GM12878 (cell line): ENCODE measurements at regions not wholly inside any gene's neighbourhood (a gene's known extent, or its start where the extent isn't known, plus 50 kb on each side); places are given as distances from the start of the nearest gene placed in this dataset.

Experiments
- ATAC-seq: fragments of 200-7000 bp; cut with Tn5 transposase; 3 replicates; pipeline ENCODE4 v1.9.1; 2020; ENCODE audit warnings: mild to moderate bottlenecking, moderate library complexity
- BruUV-seq: library from RNA; stranded (reverse); fragments of 400-500 nt; replicated peaks from 2 replicates; lab custom pipeline; 2021; lab: Mats Ljungman, UMichigan
- CTCF ChIA-PET: fragments of 300-600 bp; sonication (Branson Sonifier 250); formaldehyde crosslinking; extraction: SDS; loops from one replicate; lab custom pipeline; 2021; ENCODE audit warnings: inconsistent platforms; lab: Yijun Ruan, JAX
- POLR2A ChIA-PET: fragments of 350-600 bp; formaldehyde crosslinking; extraction: SDS; loops from one replicate; lab custom pipeline; 2021; ENCODE audit warnings: inconsistent platforms; lab: Charles Lee
- RAD21 ChIA-PET: fragments of 300-600 bp; sonication (Branson Sonifier 250); formaldehyde crosslinking; loops from one replicate; lab custom pipeline; 2023; ENCODE audit warnings: antibody characterized with exemption; ENCODE audit not compliant: unreplicated experiment; lab: Charles Lee
- SMC1A ChIA-PET: fragments of 300-600 bp; sonication (Branson Sonifier 250); formaldehyde crosslinking; loops from one replicate; lab custom pipeline; 2023; ENCODE audit not compliant: unreplicated experiment, uncharacterized antibody; lab: Charles Lee
- DNase-seq: peaks from one replicate; pipeline ENCODE4 v3.0.0-alpha.2; 2011; ENCODE audit warnings: low read depth, low spot score
- FAIRE-seq: peaks from 3 replicates; lab custom pipeline; 2011; peaks lifted over from hg19 to GRCh38; lab: Jason Lieb, UNC
- H2AFZ ChIP-seq: 2 replicates; pipeline ENCODE4 v1.6.0; 2011; ENCODE audit warnings: low read depth, low read length, control low read depth; ENCODE audit not compliant: control insufficient read depth
- H3K27ac ChIP-seq: 2 replicates; pipeline ENCODE4 v1.5.1; 2011; ENCODE audit warnings: control low read depth; ENCODE audit not compliant: control insufficient read depth, insufficient read depth
- H3K27me3 ChIP-seq, 2 experiments: replicated peaks in 1 of 2; 2 replicates each; pipeline versions ENCODE4 v1.6.0 to v1.6.1; 2011; ENCODE audit warnings: low read length in 1 of 2; ENCODE audit not compliant: control insufficient read depth in 2 of 2, insufficient read depth in 2 of 2
- H3K36me3 ChIP-seq, 2 experiments: 2 replicates each; pipeline ENCODE4 v1.5.1; 2011; ENCODE audit warnings: low read length in 1 of 2; ENCODE audit not compliant: control insufficient read depth in 2 of 2, insufficient read depth in 2 of 2
- H3K4me1 ChIP-seq: 2 replicates; pipeline ENCODE4 v1.6.1; 2011; ENCODE audit warnings: mild to moderate bottlenecking, low read length, moderate library complexity, mixed read lengths; ENCODE audit not compliant: control insufficient read depth, insufficient read depth
- H3K4me2 ChIP-seq: 2 replicates; pipeline ENCODE4 v1.6.0; 2011; ENCODE audit warnings: control low read depth; ENCODE audit not compliant: control insufficient read depth, insufficient read depth
- H3K4me3 ChIP-seq: fragments of 200-600 bp; sonication (generic); 2 replicates; pipeline ENCODE4 v1.5.1; 2016
- H3K79me2 ChIP-seq: 2 replicates; pipeline ENCODE4 v1.6.0; 2011; ENCODE audit warnings: low read length; ENCODE audit not compliant: control insufficient read depth, insufficient read depth
- H3K9ac ChIP-seq: 2 replicates; pipeline ENCODE4 v1.8.0; 2011; ENCODE audit warnings: low read length, control low read depth, mixed read lengths; ENCODE audit not compliant: control insufficient read depth, insufficient read depth
- H3K9me3 ChIP-seq: replicated peaks from 3 replicates; pipeline ENCODE4 v1.5.1; 2011; ENCODE audit warnings: mild to moderate bottlenecking, low read length; ENCODE audit not compliant: control insufficient read depth, insufficient read depth
- H4K20me1 ChIP-seq: 2 replicates; pipeline ENCODE4 v1.6.0; 2011; ENCODE audit not compliant: control insufficient read depth, insufficient read depth
- BRCA1 ChIP-seq: IDR thresholded peaks from 2 replicates; pipeline ENCODE4 v1.6.1; 2011; ENCODE audit warnings: low read depth, low read length, improper control_type of control experiment
- EP300 ChIP-seq, 2 experiments: fragments of 150-350 bp in 1 of 2; IDR thresholded peaks; 2 replicates each; pipeline ENCODE4 v1.6.1; 2011 to 2012; ENCODE audit warnings: low read depth in 2 of 2, low read length in 2 of 2, borderline replicate concordance in 1 of 2, improper control_type of control experiment in 1 of 2, inconsistent platforms in 1 of 2; ENCODE audit not compliant: control insufficient read depth in 1 of 2
- GABPA ChIP-seq: IDR thresholded peaks from 2 replicates; pipeline ENCODE4 v1.6.1; 2014; ENCODE audit warnings: antibody characterized with exemption, low read depth, mild to moderate bottlenecking, inconsistent platforms
- MYB ChIP-seq: fragments of 150-350 bp; IDR thresholded peaks from 2 replicates; pipeline ENCODE4 v1.6.1; 2014; ENCODE audit warnings: mild to moderate bottlenecking, low read depth, low read length, borderline replicate concordance
- NR2F1 ChIP-seq: fragments of 450-650 bp; conservative IDR thresholded peaks from 2 replicates; pipeline ENCODE4 v1.6.1; 2017; ENCODE audit warnings: mild to moderate bottlenecking
- RCOR1 ChIP-seq: conservative IDR thresholded peaks from 2 replicates; pipeline ENCODE4 v1.6.1; 2012; ENCODE audit warnings: low read depth, low read length, improper control_type of control experiment
- SP1 ChIP-seq: IDR thresholded peaks from one replicate; pipeline ENCODE4 v1.6.1; 2011; ENCODE audit warnings: low read depth, low read length
- WRNIP1 ChIP-seq: IDR thresholded peaks from 2 replicates; pipeline ENCODE4 v1.6.1; 2011; ENCODE audit warnings: low read depth, low read length, improper control_type of control experiment, borderline replicate concordance
- WGBS: methylation state at CpG from one replicate; pipeline ENCODE4 v1.1.6; 2016; ENCODE audit warnings: low lambda C conversion rate; ENCODE audit not compliant: insufficient replicate concordance, insufficient coverage; ENCODE audit errors: missing lambda C conversion rate; 5-methylcytosine and 5-hydroxymethylcytosine counted together
- in situ Hi-C: fragments of 300-500 bp; cut with MboI; formaldehyde crosslinking; loops from 9 replicates; pipeline ENCODE4 v1.14.3; 2018; ENCODE audit warnings: mixed read lengths
- intact Hi-C: fragments of 100-400 bp; cut with micrococcal nuclease; formaldehyde crosslinking; loops from one replicate; pipeline ENCODE4 v1.14.2; 2022; ENCODE audit not compliant: unreplicated experiment
- TF ChIP-seq, protein P1 (sequence below): IDR thresholded peaks from 2 replicates; pipeline ENCODE4 v1.6.1; 2012; ENCODE audit warnings: improper control_type of control experiment, low read depth, low read length; ENCODE audit not compliant: insufficient replicate concordance
- TF ChIP-seq, protein P2 (sequence below): fragments of 450-650 bp; IDR thresholded peaks from 2 replicates; pipeline ENCODE4 v1.6.1; 2017; ENCODE audit warnings: antibody characterized with exemption, mild to moderate bottlenecking, moderate library complexity
- TF ChIP-seq, protein P3 (sequence below): fragments of 450-650 bp; formaldehyde crosslinking; IDR thresholded peaks from 2 replicates; pipeline ENCODE4 v1.5.0; 2022; ENCODE audit warnings: mild to moderate bottlenecking, missing genetic modification characterization
- TF ChIP-seq, protein P4 (sequence below): IDR thresholded peaks from 2 replicates; pipeline ENCODE4 v1.6.1; 2011; ENCODE audit warnings: low read depth, low read length, improper control_type of control experiment, borderline replicate concordance

DNA sequence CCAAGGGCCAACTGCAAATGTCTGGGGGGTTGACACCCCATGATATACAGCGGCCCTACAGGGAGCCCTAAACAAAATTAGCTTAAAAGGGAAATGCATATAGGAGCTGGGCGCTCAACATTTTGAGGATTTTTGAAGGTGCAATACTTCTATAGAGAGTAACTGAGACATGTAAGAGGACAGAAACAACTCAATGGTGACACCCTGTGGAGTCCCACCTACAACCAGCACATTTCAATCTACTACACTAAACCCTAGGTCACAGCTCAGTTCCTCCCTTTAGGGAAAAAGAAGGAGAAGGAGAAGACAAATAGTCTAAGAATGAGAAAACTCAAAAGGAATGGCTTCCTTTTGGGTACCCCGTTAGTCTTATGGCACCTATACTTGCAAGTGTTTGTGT lies 1010.5 kb upstream of the NOVA1 start:
- RAD21 ChIA-PET: no interaction called here
- Histone ChIP-seq H2AFZ (no peak overlapping the region), H3K9me3 (no peaks in the 10 kb centered on the region), H3K79me2 (no peaks in the 10 kb centered on the region), H3K27me3 (no peaks in the 10 kb centered on the region), H4K20me1 (no peaks in the 10 kb centered on the region), H3K27ac (no peak overlapping the region), H3K4me2 (no peak overlapping the region), H3K4me1 (no peaks in the 10 kb centered on the region), H3K36me3 (no peaks in the 10 kb centered on the region), H3K9ac (no peak overlapping the region), H3K4me3 (no peak overlapping the region)
- SMC1A ChIA-PET: no interaction called here
- 17% methylated on average over 3 of the region's 3 CpGs for WGBS
- BruUV-seq: no TSS peak
- CTCF ChIA-PET: no interaction called here
- no peak for ATAC-seq
- TF ChIP-seq, protein P1, sequence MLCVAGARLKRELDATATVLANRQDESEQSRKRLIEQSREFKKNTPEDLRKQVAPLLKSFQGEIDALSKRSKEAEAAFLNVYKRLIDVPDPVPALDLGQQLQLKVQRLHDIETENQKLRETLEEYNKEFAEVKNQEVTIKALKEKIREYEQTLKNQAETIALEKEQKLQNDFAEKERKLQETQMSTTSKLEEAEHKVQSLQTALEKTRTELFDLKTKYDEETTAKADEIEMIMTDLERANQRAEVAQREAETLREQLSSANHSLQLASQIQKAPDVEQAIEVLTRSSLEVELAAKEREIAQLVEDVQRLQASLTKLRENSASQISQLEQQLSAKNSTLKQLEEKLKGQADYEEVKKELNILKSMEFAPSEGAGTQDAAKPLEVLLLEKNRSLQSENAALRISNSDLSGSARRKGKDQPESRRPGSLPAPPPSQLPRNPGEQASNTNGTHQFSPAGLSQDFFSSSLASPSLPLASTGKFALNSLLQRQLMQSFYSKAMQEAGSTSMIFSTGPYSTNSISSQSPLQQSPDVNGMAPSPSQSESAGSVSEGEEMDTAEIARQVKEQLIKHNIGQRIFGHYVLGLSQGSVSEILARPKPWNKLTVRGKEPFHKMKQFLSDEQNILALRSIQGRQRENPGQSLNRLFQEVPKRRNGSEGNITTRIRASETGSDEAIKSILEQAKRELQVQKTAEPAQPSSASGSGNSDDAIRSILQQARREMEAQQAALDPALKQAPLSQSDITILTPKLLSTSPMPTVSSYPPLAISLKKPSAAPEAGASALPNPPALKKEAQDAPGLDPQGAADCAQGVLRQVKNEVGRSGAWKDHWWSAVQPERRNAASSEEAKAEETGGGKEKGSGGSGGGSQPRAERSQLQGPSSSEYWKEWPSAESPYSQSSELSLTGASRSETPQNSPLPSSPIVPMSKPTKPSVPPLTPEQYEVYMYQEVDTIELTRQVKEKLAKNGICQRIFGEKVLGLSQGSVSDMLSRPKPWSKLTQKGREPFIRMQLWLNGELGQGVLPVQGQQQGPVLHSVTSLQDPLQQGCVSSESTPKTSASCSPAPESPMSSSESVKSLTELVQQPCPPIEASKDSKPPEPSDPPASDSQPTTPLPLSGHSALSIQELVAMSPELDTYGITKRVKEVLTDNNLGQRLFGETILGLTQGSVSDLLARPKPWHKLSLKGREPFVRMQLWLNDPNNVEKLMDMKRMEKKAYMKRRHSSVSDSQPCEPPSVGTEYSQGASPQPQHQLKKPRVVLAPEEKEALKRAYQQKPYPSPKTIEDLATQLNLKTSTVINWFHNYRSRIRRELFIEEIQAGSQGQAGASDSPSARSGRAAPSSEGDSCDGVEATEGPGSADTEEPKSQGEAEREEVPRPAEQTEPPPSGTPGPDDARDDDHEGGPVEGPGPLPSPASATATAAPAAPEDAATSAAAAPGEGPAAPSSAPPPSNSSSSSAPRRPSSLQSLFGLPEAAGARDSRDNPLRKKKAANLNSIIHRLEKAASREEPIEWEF: no peak
- TF ChIP-seq WRNIP1 (no peak), GABPA (no peak), EP300 (IDR thresholded peaks at IDR 0.05; ENCODE audit: borderline replicate concordance in 1 of 2, control insufficient read depth in 1 of 2, low read depth in 2 of 2, low read length in 2 of 2) (no peak), MYB (no peak), NR2F1 (no peak), BRCA1 (no peak), SP1 (no peak), RCOR1 (no peak)
- TF ChIP-seq, protein P2, sequence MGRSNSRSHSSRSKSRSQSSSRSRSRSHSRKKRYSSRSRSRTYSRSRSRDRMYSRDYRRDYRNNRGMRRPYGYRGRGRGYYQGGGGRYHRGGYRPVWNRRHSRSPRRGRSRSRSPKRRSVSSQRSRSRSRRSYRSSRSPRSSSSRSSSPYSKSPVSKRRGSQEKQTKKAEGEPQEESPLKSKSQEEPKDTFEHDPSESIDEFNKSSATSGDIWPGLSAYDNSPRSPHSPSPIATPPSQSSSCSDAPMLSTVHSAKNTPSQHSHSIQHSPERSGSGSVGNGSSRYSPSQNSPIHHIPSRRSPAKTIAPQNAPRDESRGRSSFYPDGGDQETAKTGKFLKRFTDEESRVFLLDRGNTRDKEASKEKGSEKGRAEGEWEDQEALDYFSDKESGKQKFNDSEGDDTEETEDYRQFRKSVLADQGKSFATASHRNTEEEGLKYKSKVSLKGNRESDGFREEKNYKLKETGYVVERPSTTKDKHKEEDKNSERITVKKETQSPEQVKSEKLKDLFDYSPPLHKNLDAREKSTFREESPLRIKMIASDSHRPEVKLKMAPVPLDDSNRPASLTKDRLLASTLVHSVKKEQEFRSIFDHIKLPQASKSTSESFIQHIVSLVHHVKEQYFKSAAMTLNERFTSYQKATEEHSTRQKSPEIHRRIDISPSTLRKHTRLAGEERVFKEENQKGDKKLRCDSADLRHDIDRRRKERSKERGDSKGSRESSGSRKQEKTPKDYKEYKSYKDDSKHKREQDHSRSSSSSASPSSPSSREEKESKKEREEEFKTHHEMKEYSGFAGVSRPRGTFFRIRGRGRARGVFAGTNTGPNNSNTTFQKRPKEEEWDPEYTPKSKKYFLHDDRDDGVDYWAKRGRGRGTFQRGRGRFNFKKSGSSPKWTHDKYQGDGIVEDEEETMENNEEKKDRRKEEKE: no peak
- TF ChIP-seq, protein P3, sequence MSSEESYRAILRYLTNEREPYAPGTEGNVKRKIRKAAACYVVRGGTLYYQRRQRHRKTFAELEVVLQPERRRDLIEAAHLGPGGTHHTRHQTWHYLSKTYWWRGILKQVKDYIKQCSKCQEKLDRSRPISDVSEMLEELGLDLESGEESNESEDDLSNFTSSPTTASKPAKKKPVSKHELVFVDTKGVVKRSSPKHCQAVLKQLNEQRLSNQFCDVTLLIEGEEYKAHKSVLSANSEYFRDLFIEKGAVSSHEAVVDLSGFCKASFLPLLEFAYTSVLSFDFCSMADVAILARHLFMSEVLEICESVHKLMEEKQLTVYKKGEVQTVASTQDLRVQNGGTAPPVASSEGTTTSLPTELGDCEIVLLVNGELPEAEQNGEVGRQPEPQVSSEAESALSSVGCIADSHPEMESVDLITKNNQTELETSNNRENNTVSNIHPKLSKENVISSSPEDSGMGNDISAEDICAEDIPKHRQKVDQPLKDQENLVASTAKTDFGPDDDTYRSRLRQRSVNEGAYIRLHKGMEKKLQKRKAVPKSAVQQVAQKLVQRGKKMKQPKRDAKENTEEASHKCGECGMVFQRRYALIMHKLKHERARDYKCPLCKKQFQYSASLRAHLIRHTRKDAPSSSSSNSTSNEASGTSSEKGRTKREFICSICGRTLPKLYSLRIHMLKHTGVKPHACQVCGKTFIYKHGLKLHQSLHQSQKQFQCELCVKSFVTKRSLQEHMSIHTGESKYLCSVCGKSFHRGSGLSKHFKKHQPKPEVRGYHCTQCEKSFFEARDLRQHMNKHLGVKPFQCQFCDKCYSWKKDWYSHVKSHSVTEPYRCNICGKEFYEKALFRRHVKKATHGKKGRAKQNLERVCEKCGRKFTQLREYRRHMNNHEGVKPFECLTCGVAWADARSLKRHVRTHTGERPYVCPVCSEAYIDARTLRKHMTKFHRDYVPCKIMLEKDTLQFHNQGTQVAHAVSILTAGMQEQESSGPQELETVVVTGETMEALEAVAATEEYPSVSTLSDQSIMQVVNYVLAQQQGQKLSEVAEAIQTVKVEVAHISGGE (CRISPR knock-in tag): no peak
- TF ChIP-seq, protein P4, sequence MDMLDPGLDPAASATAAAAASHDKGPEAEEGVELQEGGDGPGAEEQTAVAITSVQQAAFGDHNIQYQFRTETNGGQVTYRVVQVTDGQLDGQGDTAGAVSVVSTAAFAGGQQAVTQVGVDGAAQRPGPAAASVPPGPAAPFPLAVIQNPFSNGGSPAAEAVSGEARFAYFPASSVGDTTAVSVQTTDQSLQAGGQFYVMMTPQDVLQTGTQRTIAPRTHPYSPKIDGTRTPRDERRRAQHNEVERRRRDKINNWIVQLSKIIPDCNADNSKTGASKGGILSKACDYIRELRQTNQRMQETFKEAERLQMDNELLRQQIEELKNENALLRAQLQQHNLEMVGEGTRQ: no peak
- intact Hi-C loops: no loop called here
- in situ Hi-C loops: no loop called here
- DNase-seq: no peak
- FAIRE-seq: no peak
- POLR2A ChIA-PET: no interaction called here
